GM21381 (cell line): ENCODE measurements at regions not wholly inside any gene's neighbourhood (a gene's known extent, or its start where the extent isn't known, plus 50 kb on each side); places are given as distances from the start of the nearest gene placed in this dataset.
"Not testable (repeated sequence)": the region's sequence is repeated elsewhere in the genome, so short reads cannot be mapped to it uniquely, and the experiment has no call there.

Source experiments
- ATAC-seq: cut with Tn5 transposase; IDR thresholded peaks from one replicate; pipeline ENCODE4 v1.9.1; 2021; ENCODE audit warnings: mild to moderate bottlenecking, moderate library complexity; ENCODE audit not compliant: unreplicated experiment

GRCh38 chr12:17361224-17361623 is 728.8 kb downstream of the RERGL start:
- ATAC-seq: no peak

GRCh38 chr12:17358835-17359234 is 731.2 kb downstream of the RERGL start:
- ATAC-seq: no peak

DNA sequence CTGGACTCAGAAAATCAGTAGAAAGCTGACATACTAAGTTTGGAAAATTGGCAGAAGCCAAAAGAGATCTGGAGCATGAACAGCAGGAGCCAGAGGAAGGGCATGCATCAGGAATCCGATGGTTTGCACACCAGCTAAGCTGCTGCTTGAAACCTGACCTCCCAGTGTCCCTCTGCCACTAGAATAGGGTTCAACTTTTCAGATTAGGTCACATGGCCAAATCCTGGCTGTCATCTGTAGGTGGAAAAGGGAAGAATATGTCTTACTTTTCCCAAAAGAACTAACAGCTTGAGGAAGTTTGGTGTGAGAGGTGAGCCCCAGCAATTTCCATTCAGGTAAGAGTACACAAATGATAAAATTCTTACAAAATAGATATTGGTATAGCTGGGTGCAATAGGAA is 732.6 kb downstream of the RERGL start:
- ATAC-seq: no peak

DNA sequence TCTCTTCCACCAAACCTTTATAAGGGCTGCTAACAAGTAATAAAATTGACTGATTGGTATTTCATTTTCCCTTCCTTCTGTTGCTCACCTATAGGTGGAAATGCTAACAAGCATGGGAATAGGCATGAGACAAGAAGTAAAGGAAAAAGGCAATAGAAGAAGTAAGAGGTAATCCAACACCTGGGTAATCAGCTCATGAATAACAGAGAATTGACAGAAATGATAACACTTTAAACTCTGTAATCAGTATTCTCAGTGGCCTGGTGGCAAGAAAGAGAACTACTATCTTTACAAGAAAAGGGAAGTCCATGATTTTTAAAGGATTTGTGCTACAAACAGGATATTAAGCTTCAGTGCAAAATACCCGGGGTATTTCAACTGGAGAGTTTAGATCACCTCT is 737.8 kb downstream of the RERGL start:
- ATAC-seq: no peak

DNA sequence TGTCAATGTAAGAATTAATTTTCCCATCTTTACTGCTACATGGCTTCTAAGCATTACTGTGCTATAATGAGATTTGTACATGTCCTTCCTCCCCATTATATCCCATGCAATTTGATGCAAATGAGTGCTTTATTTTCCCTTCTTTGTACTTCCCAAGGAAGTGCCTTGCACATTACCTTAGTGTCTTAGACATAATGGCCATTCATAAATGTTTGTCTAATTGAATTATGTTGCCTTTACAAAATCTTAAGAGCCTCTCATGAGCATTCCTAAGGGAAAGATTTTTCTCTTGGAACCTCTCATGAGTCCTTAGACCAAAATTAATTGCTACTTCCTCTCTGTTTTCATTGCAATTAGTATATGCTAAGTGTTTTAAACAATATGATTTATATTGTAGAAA is 741.7 kb downstream of the RERGL start:
- no peak for ATAC-seq

DNA sequence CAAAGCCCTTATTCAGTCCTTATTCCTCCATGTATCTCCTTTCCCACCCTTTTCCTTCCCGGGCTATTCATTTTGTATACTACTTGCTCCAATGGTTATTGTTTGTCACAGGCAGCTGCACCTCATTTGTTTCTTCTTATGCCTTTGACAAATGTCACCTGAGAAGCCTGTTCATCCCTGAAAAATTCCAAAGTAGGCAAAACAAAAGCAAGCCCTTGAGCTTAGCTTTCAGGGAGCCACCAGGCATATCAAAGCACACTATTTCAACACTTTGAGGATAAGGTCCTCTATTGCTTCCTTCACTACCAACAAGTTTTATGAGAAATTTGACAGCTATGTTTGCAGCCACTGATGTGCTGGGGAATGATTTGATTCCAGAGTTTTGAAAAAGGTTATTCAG is 738.7 kb upstream of the LMO3 start:
- no peak for ATAC-seq

DNA sequence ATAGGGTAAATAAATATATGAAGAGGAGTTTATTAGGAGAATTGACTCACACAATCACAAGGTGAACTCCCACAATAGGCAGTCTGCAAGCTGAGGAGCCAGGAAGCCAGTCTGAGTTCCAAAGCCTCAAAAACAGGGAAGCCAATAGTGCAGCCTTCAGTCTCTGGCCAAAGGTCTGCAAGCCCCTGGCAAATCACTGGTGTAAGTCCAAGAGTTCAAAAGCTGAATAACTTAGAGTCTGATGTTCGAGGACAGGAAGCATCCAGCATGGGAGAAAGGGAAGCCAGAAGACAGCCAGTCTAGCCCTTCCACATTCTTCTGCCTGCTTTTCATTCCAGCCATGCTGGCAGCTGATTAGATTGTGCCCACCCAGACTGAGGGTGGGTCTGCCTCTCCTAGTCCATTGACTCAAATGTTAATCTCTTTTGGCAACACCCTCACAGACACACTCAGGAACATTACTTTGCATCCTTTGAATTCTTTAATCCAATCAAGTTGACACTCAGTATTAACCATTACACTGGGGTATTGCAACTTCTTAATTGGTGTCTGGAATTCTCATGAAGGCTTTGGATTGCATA is 736.5 kb upstream of the LMO3 start:
- ATAC-seq: no peak

DNA sequence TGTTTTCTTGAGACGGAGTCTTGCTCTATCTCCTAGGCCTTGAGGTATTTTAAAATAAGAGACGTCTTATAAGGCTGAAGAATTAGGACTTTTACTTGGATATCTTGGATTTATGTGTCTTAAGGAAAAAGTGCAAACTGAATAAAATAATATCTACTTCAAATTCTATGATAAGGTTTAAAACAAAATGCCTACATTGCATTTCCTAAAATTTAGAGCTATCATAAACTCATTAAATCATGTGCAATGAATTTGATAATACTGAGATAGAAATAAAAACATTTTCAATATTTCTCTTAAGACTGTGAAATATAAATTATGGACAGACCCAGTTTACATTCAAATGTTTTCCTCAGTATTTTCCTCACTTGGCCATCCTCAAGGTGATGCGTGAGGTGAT is 729.5 kb upstream of the LMO3 start:
- ATAC-seq: no peak

DNA sequence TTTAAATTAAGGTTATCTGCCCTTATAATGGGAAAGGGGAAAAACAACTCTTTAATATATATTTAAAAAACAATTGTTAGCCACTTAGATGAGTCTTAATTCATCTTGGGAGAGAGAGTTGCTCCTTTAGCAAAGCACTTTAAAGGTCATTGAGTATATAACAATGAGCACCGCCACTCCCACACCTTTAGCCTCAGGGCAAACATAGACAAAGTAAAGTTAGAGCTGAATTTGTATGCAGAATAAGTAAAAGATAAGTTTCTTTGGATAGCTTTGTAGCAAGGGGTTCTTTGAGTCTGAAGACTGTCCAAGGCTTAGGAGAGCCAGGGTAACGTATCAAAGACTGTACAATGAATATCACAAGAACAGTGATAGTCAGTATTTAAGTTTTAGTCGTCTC is 728.8 kb upstream of the LMO3 start:
- ATAC-seq: no peak

DNA sequence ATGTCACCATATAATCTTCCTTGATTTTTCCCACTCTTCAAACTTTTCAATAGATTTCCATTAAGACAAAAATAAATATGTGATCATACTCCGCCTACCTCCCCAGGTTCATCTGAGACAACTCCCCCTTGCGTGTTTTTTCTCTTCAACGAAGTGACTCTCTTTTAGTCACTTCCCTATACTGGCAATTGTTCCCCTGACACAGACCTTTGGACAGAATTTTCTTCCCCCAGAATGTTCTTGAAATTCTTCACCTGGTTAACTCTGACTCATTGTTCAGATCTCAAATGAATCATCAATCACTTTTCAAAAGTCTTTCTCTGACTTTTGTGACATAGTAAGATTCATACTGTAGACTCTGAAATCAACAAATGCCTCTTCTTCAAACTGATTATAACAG is 727.3 kb upstream of the LMO3 start:
- ATAC-seq: no peak

DNA sequence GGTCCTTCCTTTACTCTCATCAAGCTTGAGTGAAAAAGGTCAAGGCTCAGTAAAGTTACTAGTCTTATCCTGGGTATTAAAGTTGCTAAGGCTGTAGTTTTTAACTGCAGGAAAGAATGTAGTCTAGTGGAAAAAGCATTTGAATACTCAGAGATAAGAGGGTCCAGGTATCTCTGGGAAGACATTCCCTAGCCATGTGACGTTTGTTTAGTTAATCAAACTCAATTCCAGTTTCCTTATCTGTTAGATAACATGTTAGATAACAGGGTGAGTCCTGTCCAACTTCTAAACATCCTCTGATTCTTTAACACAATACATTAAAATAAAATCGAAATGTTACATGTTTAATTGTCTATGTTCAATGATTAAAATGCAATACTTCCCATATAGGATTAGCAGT is 720.7 kb upstream of the LMO3 start:
- no peak for ATAC-seq

- ATAC-seq: no peak
These were observed 716.1 kb upstream of the LMO3 start for GRCh38 chr12:17322090-17322489.

DNA sequence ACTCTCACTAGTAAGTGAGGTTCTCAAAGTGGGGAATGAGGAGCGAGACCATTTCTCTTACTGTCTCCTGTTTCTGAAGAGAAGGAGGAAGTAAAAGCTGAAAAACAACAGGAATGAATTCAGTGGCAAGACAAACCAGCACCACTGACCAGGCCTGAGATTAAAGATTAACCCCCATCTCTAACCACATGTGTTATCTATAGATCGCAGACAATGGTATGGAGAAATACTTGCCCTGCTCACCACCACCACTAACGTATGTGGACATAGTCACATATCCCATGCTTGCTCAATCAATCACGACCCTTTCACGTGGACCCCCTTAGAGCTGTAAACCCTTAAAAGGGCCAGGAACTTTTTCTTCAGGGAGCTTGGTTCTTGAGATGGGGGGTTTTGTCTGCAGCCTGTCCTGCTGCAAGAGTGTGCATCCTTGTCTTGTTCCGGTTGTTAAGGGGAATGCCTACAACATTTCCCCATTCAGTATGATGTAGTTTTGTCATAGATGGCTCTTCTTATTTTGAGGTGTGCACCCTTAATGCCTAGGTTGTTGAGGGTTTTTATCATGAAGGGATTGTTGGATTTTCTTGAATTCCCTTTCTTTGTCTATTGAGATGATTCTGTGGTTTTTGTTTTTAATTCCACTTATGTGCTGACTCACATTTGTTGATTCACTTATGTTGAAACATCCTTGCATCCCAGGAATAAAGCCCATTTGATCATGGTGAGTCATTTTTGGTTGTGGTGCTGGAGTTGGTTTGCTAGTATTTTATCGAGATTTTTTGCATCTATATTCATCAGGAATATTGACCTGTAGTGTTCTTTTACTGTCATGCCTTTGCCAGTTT is 698.8 kb upstream of the LMO3 start:
- ATAC-seq: no peak

- ATAC-seq: no peak
These were observed 696.0 kb upstream of the LMO3 start for GRCh38 chr12:17302001-17302400.

DNA sequence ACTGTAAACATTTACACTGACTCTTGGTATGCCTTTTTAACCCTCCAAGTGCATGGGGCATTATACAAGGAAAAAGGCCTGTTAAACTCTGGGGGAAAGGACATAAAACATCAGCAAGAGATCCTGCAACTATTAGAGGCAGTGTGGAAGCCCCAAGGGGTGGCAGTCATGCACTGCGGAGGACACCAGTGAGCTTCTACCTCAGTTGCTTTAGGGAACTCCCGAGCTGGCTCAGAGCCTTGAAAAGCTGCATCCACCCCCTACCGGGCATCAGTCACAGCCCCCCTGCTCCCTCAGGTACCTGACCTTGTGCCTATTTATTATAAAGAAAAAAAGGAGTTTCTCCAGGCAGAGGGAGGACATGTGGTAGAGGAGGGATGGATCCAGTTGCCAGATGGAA is 695.6 kb upstream of the LMO3 start:
- ATAC-seq: no peak

- no peak for ATAC-seq
These were observed 690.9 kb upstream of the LMO3 start for GRCh38 chr12:17296882-17297281.

DNA sequence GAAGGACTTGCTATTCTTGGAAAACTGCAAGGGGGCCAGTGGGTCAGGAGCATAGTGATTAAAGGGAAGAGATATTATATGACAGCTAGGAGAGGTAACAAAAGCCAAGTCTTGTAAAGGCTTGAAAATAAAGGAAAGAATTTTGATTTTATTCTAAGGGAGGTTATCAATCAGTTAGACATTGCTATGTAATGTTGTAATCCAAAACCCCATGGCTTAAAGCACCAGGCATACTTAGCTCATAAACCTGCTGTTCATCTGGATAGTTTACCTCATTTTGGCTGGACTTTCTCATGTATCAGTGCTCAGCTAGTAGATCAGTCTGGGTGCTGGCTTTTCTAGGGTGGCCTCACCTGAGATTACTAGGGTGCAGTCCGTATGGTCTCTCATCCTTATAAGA is 680.9 kb upstream of the LMO3 start:
- no peak for ATAC-seq

GRCh38 chr12:17284873-17285272 is 678.9 kb upstream of the LMO3 start:
- ATAC-seq: no peak

GRCh38 chr12:17283563-17283962 is 677.6 kb upstream of the LMO3 start:
- ATAC-seq: no peak

GRCh38 chr12:17282169-17282568 is 676.2 kb upstream of the LMO3 start:
- ATAC-seq: not testable (repeated sequence)

GRCh38 chr12:17278946-17279345 is 673.0 kb upstream of the LMO3 start:
- no peak for ATAC-seq

DNA sequence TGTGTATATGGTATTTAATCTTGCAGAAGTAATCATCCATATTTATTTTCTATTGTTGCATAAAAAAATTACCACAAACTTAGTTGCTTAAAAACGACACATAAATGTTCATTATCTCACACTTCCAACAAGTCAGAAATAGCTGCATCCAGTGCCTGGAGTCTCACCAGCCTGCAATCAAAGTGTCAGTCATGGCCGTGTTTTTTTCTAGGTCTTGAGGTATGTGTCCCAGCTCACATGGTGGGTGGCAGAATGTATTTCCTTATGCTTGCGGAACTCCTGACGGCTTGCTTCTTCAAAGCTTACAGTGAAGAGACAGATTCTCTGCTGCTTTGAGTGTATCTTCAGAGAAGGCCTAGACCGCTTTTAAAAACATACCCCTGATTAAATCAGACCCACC is 670.2 kb upstream of the LMO3 start:
- ATAC-seq: no peak

DNA sequence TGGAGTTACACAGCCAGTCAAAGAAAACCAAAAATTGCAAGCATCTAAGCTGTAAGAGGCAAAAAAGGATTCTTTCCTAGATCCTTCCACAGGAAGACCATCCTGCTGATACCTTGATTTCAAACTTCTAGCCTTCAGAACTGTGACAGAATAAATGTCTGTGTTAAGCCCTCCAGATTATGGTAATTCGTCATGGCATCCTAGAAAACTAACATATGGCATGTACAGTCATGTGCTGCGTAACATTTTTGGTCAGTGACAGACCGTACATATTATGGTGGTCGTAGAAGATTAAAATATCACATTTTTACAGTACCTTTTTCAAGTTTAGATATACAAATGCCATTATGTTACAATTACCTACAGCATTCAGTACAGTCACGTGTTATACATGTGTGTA is 660.9 kb upstream of the LMO3 start:
- no peak for ATAC-seq
